ENCODE measurements at regions not wholly inside any gene's neighbourhood (a gene's known extent, or its start where the extent isn't known, plus 50 kb on each side); places are given as distances from the start of the nearest gene placed in this dataset.
A peak's percentile ranks its signal among the peaks of the same experiment; 100 is the strongest.

DNA sequence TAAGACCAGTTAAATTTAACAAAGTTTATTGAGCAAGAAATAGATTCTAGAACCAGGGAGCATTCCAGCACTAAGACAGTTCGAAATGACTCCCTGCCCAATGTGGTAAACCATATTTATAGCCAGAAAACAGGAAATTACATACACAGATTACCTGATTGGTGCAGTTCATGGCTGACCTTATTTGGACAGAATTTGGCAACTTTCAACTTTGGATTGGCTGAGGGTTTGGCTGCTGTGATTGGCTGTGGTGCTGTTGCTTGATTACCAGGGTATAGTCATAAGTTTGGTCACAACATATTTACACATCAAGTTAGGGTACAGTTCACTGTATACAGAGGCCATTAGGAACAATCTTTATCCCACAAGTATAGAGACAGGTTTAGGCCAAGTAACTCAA, 984.8 kb upstream of the MIR17HG start:
- DNase-seq = no peak

DNA sequence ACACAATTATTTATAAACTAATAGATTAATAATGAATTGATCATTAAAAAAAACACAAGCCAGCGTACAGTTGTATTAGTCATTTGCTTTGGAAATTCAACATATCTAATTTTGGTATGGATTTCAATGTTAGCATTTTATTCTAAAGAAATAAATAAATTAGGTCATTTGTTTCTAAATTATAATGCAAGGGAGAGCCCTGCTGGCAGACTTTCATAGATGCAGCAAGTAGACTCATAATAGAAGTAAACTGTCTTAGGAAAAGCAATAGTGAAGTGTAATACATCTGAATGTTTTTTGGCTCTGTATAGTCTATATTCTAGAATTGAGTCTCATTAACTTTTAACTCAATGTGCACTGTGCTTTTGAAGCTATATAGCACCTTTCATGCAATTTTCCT, 982.4 kb upstream of the MIR17HG start:
- DNase-seq = no peak

DNA sequence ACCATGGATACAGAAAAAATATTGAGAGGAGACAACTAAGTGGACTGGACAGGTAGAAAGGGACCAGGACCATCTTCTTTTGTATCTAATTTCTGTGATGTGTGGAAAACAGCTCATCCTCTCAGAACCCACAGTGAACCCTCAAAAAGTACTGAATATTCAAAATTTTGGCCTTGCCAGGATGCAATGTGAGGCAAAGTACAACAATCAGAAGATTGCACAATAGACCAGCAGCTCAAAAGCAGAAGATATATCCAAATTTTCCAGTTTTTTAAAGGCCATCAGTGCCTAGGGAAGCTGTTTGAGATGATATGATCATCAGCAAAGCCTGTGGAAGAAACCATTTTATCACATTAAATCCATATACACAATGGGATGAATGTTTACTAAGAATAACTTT, 973.3 kb upstream of the MIR17HG start:
- DNase-seq = no peak

DNA sequence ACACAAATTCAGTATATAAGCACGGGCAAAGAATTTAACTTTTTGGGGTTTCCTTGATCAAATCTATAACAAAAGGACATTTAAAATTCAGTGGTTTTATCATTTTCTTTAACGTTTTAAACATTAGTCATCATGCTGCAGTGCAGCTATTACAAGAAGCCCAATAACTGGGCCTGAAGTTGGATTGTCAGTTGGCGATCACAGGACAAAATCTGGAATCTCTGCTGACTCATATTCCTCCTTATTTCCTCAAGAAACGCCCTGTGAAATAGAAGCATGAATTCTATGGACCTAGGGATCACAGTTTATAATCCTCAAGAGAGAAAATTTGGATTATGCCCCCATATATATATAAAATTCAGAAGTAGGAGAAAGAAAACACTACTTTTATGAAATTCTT, 971.6 kb upstream of the MIR17HG start:
- DNase-seq = no peak

DNA sequence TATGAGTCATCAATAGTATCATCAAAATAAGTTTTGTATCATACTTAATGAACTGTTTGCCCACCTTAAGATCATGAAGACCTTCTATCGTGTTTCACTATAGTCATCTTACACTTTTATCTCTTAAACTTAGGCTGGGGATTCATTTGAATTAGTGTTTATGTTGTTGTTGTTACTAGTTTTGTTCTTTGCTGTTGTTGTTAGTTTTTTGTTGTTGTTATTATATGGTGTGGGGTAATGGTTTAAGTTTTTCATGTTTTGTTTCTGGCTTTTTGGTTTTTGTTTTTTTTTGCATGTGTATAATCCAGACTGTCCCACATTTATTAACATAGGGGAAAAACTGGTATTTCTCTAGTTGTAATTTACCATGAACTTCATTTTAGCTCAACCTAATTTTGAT, 965.1 kb upstream of the MIR17HG start:
- DNase-seq = no peak

DNA sequence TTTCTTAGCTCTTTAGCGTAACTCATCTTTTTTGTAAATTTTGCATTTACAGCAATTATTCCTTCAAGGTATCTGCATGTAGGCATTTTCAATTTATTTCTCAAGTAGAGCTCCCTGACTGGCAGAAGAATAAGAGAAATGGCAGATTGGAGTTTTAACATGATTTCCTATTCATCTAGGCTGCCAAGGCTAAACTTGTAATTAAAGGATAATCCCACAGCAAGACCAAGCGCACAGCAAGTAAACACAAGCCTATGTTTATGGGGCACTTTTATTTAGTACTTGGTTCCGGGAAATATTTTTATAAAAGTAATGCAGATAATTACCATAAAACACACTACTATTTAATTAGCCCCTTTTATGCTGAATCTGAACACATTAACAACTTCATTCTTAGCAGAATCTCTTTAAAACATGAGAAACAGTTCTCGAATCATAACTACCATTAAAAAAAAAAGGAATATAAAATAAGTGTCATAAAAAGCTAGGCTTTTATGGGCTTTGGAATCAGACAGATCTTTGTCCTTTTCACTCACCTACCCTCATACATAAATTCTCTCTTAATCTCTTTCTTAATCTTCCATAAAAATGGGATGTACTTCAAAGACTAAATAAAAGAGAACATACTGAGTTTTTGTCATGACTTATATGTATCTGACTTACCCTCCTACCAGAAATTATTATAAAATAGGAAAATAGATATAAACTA, 961.6 kb upstream of the MIR17HG start:
- DNase-seq = no peak

DNA sequence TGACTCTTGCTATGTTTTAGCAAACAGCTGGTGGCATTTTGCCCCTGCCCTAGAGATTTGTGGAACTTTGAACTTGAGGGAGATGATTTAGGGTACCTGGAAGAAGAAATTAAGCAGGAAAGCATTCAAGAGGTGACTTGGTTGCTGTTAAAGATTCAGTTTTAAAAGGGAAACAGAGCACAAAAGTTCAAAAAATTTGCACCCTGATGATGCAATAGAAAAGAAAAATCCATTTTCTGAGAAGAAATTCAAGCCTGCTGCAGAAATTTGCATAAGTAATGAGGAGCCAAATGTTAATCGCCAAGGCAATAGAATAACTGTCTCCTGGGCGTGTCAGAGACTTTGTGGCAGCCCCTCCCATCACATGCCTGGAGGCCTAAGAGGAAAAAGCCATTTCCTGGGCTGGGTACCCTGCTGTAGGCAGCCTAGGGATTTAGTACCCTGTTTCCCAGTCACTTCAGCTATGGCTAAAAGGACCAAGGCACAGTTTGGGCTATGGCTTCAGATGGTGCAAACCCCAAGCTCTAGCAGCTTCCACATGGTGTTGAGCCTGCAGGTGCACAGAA, 958.5 kb upstream of the MIR17HG start:
- no peak for DNase-seq

DNA sequence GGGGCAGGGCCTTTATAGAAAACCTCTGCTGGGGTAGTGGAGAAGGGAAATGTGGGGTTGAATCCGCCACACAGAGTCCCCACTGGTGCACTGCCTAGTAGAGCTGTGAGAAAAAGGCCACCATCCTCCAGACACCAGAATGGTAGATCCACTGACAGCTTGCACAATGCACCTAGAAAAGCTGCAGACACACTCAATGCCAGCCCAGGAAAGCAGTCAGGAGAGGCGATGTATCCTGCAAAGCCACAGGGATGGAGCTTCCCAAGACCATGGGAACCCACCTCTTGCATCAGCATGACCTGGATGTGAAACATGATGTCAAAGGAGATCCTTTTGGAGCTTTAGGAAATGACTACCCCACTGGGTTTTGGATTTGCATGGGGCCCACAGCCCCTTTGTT, 958.0 kb upstream of the MIR17HG start:
- DNase-seq = no peak

DNA sequence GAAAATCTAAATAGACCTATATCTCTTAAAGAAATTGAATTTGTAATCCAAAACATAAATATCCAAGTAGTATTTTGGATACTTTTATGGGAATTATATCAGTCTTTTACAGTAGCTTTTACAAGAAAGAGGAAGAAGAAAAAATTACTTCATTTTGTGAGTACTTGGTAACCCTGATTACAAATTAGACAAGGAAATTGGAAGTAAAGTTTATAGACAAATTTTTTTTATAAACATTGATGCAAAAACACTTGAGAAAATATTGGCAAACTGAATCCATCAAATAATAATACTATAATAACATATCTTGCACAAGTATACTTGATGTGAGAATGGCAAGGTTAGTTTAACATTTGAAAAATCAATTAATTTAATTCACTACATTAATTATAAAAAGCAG, 954.1 kb upstream of the MIR17HG start:
- no peak for DNase-seq

DNA sequence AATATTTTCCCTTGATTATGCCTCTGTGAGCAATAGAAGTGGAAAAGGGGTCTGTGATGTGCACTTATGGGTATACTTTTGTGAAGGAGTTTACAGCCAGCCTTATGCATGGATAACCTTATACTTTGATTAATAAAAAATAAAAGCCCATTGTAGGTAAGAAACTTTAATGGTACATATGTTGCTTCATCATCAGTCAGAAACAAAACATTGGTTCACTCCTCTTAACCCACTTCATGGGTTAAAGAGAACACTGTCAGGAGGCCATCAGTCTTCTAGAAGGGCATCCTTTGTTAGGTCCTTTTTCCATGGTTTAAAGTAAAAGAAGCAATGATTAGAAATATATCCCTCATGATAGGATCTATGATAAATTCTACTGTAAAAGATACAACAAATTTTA, 952.1 kb upstream of the MIR17HG start:
- no peak for DNase-seq

DNA sequence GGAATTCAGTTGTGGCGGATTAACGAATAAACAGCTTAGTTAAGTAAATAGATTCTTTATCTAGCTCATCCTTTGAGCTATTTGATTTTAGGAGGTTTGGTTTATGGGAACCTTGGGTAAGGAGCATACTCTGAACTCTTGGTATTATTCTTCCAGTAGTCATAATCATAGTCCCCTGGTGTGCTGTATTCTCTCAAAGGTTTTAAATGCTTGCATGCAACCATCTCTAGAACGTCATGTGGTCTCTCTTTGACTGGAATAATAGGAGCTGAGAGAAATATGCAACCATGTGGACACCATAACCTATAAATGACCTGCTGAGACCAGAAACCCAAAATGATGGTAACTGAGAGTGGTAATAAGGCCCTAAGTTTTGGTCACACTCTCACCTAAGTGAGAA, 951.6 kb upstream of the MIR17HG start:
- DNase-seq = no peak

DNA sequence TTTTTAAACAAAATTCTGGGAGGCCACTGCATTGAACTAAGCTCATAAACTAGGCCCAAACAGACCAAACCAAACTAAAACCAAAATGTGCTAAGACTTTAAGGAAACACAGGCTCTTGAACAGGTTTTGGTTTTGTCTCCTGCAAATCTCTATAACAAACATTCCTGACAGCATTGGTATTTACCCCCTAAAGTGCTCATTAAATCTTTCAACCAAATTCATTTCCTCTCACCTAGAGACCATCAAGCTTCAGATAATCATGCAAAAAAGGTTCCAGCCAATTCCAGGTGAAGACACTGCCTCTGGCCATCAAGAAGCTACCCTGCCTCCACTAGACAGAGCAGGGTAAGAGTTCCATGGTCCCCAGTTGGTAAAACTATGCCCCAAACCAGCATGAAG, 951.2 kb upstream of the MIR17HG start:
- no peak for DNase-seq

DNA sequence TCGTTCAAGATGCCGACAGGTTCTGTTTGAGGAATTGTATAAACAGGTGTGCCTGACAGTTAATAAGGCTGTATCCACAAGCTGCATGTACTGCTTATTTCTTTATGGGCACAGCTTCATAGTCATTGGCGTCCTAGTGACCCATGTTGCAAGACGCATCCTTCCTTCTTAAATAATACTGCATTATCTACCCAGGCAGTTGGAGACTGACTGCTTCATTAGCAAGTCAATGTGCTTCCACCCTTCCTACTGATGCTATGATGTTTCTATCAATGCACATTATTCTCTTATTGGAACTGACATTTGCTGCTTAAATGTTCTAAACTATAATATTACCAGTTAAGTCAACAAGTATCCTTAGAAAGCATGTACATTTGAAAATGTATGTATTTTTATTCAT, 950.0 kb upstream of the MIR17HG start:
- DNase-seq = no peak

DNA sequence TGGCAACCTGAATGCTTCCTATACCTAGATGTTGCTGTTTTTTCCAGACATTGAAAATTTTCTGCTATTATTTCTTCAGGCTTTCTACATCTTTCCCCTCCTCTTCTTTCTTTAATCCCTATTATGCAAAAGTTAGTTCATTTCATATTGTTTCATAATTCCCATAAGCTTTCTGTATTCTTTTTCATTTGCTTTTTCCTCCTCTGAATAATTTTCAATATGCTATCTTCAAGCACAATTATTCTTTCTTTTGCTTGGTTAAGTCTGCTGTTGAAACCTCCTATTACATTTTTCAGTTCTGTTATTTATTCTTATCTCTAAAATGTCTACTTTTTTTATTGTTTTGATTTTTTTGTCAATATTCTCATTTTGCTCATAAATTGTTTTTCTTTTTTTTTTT, 947.1 kb upstream of the MIR17HG start:
- no peak for DNase-seq

DNA sequence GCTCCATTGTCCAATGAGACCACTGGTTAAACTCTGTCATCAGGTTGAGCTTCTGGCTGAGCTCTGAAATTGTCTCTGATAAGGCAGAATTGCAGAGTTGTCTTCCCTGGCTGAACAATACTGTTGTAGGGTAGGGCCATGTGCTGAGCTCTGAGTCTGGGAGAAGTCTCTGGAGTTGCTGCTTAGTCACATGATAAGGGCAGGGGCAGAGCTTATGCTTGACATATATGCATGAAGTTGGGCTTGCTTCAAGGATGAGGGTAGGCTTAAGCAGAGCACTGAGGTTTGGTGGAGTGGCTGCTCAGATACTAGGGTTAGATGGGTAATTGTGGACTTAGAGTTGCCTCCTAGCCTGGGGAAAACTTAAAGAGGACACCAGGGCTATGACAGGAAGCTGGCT, 946.3 kb upstream of the MIR17HG start:
- DNase-seq = no peak

DNA sequence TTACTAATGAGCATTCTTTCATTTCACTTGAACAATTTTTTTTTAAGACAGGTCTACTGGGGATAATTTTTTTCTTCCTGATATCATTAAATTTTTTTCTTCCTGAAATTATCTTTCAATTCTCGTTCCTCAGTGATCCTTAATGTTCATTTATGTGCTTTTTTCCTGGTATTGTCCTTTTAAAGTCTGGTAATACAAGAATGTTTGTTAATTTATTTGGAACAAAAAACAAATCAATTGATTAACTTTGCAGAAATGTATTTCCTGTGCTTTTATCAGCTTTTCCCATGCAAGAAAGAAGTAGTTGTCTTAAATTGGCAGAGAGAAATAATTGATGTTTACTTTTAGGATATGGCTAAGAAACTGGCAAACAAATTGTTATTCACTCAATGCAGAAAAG, 945.4 kb upstream of the MIR17HG start:
- no peak for DNase-seq

DNA sequence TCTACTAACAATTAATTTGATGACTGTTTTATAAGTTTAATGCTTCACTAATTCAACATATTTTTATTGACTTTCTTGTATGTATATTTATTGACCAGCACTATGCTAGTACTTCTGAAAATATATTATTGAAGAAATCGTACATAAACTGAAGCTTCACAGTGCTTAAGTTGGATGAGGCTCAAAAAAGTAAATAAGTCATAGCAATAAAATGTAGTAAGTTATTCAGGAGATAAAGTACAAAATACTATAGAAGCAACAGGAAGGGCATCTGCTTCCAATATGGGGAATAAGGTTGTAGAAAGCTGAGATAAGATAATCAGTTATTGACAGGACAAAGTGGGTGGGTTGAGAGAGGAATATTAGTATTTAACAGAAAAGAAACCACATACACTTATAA, 944.9 kb upstream of the MIR17HG start:
- DNase-seq = no peak

DNA sequence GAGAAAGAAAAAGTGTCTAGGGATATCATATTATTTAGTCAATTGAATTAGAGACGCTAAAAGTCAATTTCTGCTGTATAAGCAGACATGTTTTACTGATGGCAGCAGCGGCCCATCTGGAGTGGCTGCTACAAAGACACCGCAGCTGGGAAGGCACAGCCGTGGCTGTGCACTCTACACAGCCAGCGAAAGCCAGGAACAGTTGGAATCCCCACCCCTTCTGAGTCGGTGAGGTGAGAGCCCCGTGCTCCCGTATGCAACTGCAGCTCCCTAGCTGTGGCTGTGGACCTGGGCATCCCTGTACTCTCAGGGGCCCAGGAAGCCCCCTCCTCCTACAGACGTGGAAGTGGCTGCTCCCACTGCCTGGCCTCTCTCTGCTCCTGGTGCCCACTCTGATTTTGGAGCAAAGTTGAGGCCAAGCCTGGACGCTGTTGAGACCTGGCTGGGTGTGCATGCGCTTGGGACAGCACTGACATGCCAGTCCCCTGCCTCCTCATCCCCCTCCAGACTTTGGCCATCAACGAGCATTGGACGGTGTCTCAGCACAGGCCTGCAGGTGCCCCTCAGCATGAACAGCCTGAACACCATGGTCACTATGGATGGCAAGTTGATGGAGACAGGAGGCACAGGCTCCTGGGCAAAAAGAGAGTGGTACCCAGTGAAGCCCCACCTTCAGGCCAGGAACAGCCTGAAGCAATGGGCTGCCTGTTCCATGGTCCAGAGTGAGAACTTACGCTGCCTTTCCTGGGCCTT, 944.0 kb upstream of the MIR17HG start:
- DNase-seq = no peak

DNA sequence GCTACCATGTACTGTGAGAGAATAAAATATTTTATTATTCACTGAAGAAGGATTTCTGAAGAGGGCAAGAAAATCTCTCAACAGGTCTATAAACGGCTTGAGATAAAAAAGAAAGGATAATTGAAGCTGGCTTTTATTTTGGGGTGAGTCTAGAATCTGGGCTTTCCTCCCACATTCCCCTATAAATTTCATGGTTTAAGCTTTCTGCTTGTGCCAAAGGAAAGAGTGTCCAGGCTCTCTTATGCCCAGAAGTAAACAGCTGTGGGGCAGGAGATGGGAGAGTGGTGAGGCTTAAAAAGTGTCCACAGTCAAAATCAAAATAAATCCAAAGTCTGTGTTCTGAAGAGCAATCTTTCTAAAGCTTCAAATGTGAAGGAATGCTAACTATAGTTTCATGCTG, 942.2 kb upstream of the MIR17HG start:
- no peak for DNase-seq

DNA sequence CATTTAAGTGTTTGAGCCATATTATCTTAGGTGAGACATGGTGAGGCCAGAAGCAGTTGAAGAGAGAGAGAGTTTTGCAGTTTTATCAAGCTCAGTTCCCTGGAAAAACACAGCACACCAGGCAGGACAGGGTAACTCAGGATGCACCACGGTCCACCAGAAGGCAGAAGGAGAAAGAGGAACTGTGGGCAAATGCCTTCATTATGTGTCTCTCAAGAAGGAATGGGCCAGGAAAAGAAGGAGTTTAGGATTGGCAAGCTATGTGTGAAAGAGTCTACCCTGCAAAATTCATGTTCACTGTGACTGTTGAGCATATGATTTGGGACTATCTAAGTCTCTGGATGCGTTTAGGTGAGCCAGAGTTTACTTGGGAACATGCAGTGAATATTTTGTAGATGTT, 934.5 kb upstream of the MIR17HG start:
- DNase-seq = no peak

DNA sequence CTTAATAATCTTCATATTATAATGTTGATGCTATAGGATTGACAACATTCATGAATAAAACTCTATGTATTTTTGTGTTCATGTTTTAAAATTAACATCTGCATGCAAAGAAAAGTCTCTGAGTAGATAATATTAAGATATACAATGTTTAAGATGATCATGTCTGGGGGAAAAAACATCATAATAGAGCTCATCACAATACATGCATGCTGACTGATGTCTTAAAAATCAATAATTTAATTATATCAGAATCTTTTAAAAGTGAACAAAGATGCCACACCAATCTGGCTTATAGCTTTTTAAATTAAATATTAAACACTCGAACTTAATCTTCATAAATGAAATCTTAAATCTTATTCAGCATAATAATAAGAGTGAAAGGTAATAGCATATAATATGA, 933.9 kb upstream of the MIR17HG start:
- DNase-seq = no peak

DNA sequence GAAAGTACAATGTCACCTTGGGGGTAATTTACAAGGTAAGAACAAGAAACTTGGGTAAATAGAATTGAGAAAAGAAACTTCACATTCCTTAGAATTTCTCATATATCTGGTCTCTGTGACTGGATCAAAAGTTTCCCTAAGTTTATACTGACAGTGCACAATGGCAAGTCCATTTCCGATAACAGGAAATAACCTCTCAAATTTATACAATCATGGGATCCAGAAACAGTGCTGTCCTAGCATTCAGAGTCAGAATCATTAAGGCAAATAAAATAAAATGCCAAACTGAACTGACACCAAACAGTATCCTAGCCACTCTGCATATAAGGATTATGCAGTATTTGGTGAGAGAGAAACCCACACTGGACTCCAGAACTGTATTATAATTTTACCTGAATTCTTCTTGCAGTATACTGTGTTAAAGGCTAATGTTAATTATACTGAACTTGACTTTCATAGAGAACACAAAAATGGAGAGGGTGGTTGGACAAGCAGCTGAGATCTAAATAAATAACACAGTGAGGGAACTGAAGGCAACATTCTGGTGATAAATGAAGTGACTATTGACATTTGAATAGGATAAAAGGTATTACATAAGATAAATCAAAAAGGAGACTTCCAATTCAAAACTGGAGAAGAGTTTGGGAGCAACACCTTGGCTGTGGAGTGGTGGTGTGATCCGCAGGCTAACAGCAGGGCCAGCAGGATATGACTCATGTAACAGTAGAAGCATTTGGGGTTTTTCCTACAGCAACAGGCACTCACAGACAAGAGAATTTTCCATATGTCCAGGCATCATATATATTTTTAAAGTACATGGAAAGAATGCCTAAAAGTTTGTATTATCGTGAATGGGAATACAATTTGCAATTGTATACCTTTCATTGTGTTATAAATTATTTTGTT, 932.5 kb upstream of the MIR17HG start:
- peak; percentile 2 for DNase-seq

DNA sequence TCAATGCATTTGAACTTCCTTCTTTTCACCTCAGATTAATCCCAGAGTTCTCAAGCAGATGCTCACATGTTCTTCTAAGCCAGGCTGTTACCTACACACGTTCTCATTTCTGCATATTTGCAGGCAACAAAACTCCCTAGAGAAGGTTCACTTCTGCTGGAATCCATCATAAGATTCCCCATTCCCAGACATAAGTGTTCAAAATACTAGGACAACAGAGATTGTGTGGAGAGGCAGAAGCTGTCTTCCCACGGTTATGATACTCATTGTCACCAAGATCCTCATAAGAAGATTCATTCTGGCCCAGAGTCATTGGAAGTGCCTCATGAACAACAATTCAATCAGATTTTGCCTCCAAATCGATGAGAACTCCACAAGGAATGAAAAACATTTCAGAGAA, 931.6 kb upstream of the MIR17HG start:
- no peak for DNase-seq

Measured in skin of body (tissue), 1 donor.